Peyer's patch (tissue), 4 donors: ENCODE measurements at regions not wholly inside any gene's neighbourhood (a gene's known extent, or its start where the extent isn't known, plus 50 kb on each side); places are given as distances from the start of the nearest gene placed in this dataset.

Source experiments
- DNase-seq, 3 donors: peaks; one replicate each; pipeline ENCODE4 v3.0.0-alpha.2; 2017 to 2019
- H3K27ac ChIP-seq, 4 donors: fragments of 200-600 bp; sonication (generic); one replicate each; pipeline ENCODE4 v1.5.1; 2016 to 2019
- H3K27me3 ChIP-seq, 2 donors: fragments of 200-600 bp; sonication (generic); one replicate each; pipeline ENCODE4 v1.5.1; 2019
- H3K36me3 ChIP-seq, 3 donors: fragments of 200-600 bp; sonication (generic); one replicate each; pipeline ENCODE4 v1.5.1; 2016 to 2019
- H3K4me1 ChIP-seq, 4 donors: fragments of 200-600 bp; sonication (generic); one replicate each; pipeline ENCODE4 v1.5.1; 2016 to 2019
- H3K4me3 ChIP-seq, 4 donors: fragments of 200-600 bp; sonication (generic); 1 replicate in 3 of 4; 2 replicates in 1 of 4; pipeline ENCODE4 v1.5.1; 2016 to 2019; ENCODE audit warnings: mild to moderate bottlenecking in 1 of 4
- H3K9me3 ChIP-seq, 4 donors: fragments of 200-600 bp; sonication (generic); one replicate each; pipeline ENCODE4 v1.5.1; 2016 to 2019; ENCODE audit warnings: mild to moderate bottlenecking in 1 of 4
- CTCF ChIP-seq, 6 experiments: fragments of 450-650 bp in 4 of 6; fragments of 200-600 bp in 2 of 6; sonication (generic) in 1 of 6; IDR thresholded peaks; one replicate each; pipeline ENCODE4 v1.5.1; 2017 to 2019; ENCODE audit warnings: antibody characterized with exemption in 6 of 6, mild to moderate bottlenecking in 3 of 6, moderate library complexity in 1 of 6
- POLR2A ChIP-seq, 2 donors: fragments of 450-650 bp; IDR thresholded peaks; one replicate each; pipeline ENCODE4 v1.5.1; 2017; ENCODE audit warnings: antibody characterized with exemption in 2 of 2, mild to moderate bottlenecking in 2 of 2, moderate library complexity in 2 of 2

DNA sequence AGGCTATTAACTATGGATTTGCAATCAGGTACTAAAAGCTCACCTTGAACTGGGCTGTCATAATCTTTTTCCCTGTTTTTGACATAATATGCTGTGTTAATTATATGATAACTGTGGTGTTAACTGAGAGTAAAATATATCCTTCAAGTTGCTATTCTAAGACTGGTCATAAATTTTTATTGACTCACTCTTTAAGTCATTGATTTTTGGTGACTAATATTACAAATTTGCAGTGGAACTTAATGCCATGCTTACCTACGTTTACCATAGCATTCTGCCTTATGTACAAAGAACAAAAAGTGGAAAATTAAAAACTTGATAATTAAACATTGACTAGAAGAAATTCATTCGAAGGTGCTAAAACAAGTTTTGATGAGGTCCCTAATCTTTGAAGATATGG is 872.4 kb downstream of the BRINP3 start:
- Histone ChIP-seq H3K4me3 (no peak overlapping the region), H3K27me3 (no peaks in the 10 kb centered on the region), H3K4me1 (no peaks in the 10 kb centered on the region), H3K27ac (no peak overlapping the region), H3K36me3 (no peaks in the 10 kb centered on the region), H3K9me3 (no peaks in the 10 kb centered on the region)
- DNase-seq = no peak
- no peak for TF ChIP-seq CTCF (IDR thresholded peaks at IDR 0.05)
- TF ChIP-seq POLR2A (IDR thresholded peaks at IDR 0.05) = no peak

GRCh38 chr1:189606047-189606446 is 871.6 kb downstream of the BRINP3 start:
- Histone ChIP-seq H3K4me3 (no peak overlapping the region), H3K36me3 (no peaks in the 10 kb centered on the region), H3K4me1 (no peaks in the 10 kb centered on the region), H3K27me3 (no peaks in the 10 kb centered on the region), H3K9me3 (no peaks in the 10 kb centered on the region), H3K27ac (no peak overlapping the region)
- TF ChIP-seq POLR2A (IDR thresholded peaks at IDR 0.05) = no peak
- TF ChIP-seq CTCF (IDR thresholded peaks at IDR 0.05) = no peak
- no peak for DNase-seq

- Histone ChIP-seq H3K4me3 (no peak overlapping the region), H3K36me3 (no peaks in the 10 kb centered on the region), H3K4me1 (no peaks in the 10 kb centered on the region), H3K27ac (no peak overlapping the region), H3K9me3 (no peaks in the 10 kb centered on the region), H3K27me3 (no peaks in the 10 kb centered on the region)
- no peak for TF ChIP-seq POLR2A (IDR thresholded peaks at IDR 0.05)
- no peak for TF ChIP-seq CTCF (IDR thresholded peaks at IDR 0.05)
- no peak for DNase-seq
These were observed 870.7 kb downstream of the BRINP3 start for GRCh38 chr1:189606795-189607476.

DNA sequence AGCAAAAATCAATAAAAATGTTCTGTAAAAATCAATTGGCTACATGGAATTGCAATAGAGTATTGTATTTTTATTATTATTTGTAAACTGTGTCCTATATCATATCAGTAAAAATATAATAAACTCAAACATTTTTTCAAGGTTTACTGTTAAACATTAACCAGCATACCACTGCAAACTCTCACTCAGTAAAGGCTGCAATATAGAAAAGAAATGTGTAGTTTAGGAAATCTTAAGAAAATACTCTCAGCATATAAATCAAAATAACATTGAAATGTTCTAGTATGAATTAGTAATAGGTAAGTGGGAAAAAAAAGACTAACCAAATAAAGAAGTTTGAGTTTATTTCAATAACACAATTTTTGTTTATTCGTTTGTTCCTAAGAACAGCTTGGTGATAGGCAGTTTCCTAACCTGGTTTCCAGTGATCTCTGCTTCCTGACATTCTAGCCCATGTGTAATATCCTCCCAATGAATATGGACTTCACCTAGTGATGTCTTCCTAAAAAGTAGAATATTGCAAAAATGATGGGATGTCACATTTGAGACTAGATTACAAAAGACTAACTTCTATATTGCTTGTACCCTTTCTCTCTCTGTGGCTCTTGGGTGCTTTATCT is 870.1 kb downstream of the BRINP3 start:
- no peaks in the 10 kb centered on the region for H3K4me1 ChIP-seq
- no peak overlapping the region for H3K4me3 ChIP-seq
- no peak overlapping the region for H3K27ac ChIP-seq
- H3K27me3 ChIP-seq = no peaks in the 10 kb centered on the region
- H3K9me3 ChIP-seq = no peaks in the 10 kb centered on the region
- no peaks in the 10 kb centered on the region for H3K36me3 ChIP-seq
- TF ChIP-seq CTCF (IDR thresholded peaks at IDR 0.05) = no peak
- no peak for TF ChIP-seq POLR2A (IDR thresholded peaks at IDR 0.05)
- DNase-seq = no peak

- no peaks in the 10 kb centered on the region for H3K36me3 ChIP-seq
- no peaks in the 10 kb centered on the region for H3K4me1 ChIP-seq
- no peak overlapping the region for H3K27ac ChIP-seq
- TF ChIP-seq POLR2A (IDR thresholded peaks at IDR 0.05) = no peak
- no peak for TF ChIP-seq CTCF (IDR thresholded peaks at IDR 0.05)
- no peaks in the 10 kb centered on the region for H3K9me3 ChIP-seq
- H3K4me3 ChIP-seq = no peak overlapping the region
- DNase-seq = no peak
- H3K27me3 ChIP-seq = no peaks in the 10 kb centered on the region
These were observed 868.5 kb downstream of the BRINP3 start for GRCh38 chr1:189609167-189609566.
